CD4-positive, CD25-positive, alpha-beta regulatory T cell (primary cell): ENCODE measurements at regions not wholly inside any gene's neighbourhood (a gene's known extent, or its start where the extent isn't known, plus 50 kb on each side); places are given as distances from the start of the nearest gene placed in this dataset.
A peak's percentile ranks its signal among the peaks of the same experiment; 100 is the strongest.

Experiments used
- ATAC-seq, 2 donors: fragments of 150-1000 bp; cut with Tn5 transposase; one replicate each; pipeline ENCODE4 v1.10.0; 2021; ENCODE audit warnings: low read depth in 2 of 2, moderate number of reproducible peaks in 2 of 2, moderate library complexity in 1 of 2
- DNase-seq, 3 donors: peaks; one replicate each; pipeline versions ENCODE4 v3.0.0 to v3.0.0-alpha.2; 2012 to 2022; ENCODE audit warnings: mixed read lengths in 1 of 3
- H3K27ac ChIP-seq: one replicate; pipeline ENCODE4 v1.7.0; 2013; ENCODE audit warnings: mild to moderate bottlenecking, low read length; ENCODE audit not compliant: insufficient read depth, poor library complexity, severe bottlenecking
- H3K27me3 ChIP-seq: one replicate; pipeline ENCODE4 v1.7.0; 2013; ENCODE audit warnings: low read length; ENCODE audit not compliant: control insufficient read depth, insufficient read depth
- H3K36me3 ChIP-seq: one replicate; pipeline ENCODE4 v1.7.0; 2013; ENCODE audit warnings: mild to moderate bottlenecking, low read length, moderate library complexity; ENCODE audit not compliant: control insufficient read depth, insufficient read depth
- H3K4me1 ChIP-seq: 2 replicates; pipeline ENCODE4 v1.7.0; 2013; ENCODE audit warnings: mild to moderate bottlenecking, low read length; ENCODE audit not compliant: insufficient read depth, control insufficient read depth, poor library complexity, severe bottlenecking
- H3K4me3 ChIP-seq: one replicate; pipeline ENCODE4 v1.7.0; 2013; ENCODE audit warnings: low read depth, mild to moderate bottlenecking, low read length, moderate library complexity
- H3K9me3 ChIP-seq, 2 experiments: 1 replicate in 1 of 2; 2 replicates in 1 of 2; pipeline ENCODE4 v1.7.0; 2013; ENCODE audit warnings: low read length in 2 of 2, mild to moderate bottlenecking in 1 of 2, moderate library complexity in 1 of 2; ENCODE audit not compliant: control insufficient read depth in 2 of 2
- H3K27ac Mint-ChIP-seq, 3 donors: one replicate each; pipeline ENCODE4 v1.8.0; 2020 to 2022; ENCODE audit warnings: mild to moderate bottlenecking in 3 of 3, mixed read lengths in 3 of 3, moderate library complexity in 2 of 3
- H3K27me3 Mint-ChIP-seq: one replicate; pipeline ENCODE4 v1.8.0; 2022; ENCODE audit warnings: mild to moderate bottlenecking, mixed read lengths
- H3K36me3 Mint-ChIP-seq: one replicate; pipeline ENCODE4 v1.8.0; 2020; ENCODE audit warnings: mixed read lengths
- H3K4me1 Mint-ChIP-seq, 4 donors: one replicate each; pipeline ENCODE4 v1.8.0; 2020 to 2022; ENCODE audit warnings: mixed read lengths in 4 of 4, mild to moderate bottlenecking in 1 of 4
- H3K4me3 Mint-ChIP-seq, 4 donors: one replicate each; pipeline ENCODE4 v1.8.0; 2020 to 2022; ENCODE audit warnings: mild to moderate bottlenecking in 4 of 4, mixed read lengths in 4 of 4, moderate library complexity in 3 of 4
- H3K9me3 Mint-ChIP-seq, 7 donors: one replicate each; pipeline ENCODE4 v1.8.0; 2020 to 2022; ENCODE audit warnings: mixed read lengths in 7 of 7, mild to moderate bottlenecking in 3 of 7, moderate library complexity in 2 of 7

GRCh38 chr7:115679423-115679822 is 351.1 kb downstream of the TFEC start:
- no peaks in the 10 kb centered on the region for H3K4me1 Mint-ChIP-seq
- H3K4me1 ChIP-seq, result no peaks in the 10 kb centered on the region
- no peaks in the 10 kb centered on the region for H3K36me3 Mint-ChIP-seq
- H3K4me3 ChIP-seq, result no peak overlapping the region
- H3K27me3 ChIP-seq, result no peaks in the 10 kb centered on the region
- DNase-seq, result no peak
- H3K9me3 Mint-ChIP-seq, result no peaks in the 10 kb centered on the region
- no peak overlapping the region for H3K27ac Mint-ChIP-seq
- peaks cover 4% of the 10 kb centered on the region for H3K27me3 Mint-ChIP-seq
- no peak for ATAC-seq
- H3K4me3 Mint-ChIP-seq, result no peak overlapping the region
- no peak overlapping the region for H3K27ac ChIP-seq
- H3K36me3 ChIP-seq, result no peaks in the 10 kb centered on the region
- no peaks in the 10 kb centered on the region for H3K9me3 ChIP-seq

GRCh38 chr7:115678086-115678982 is 352.2 kb downstream of the TFEC start:
- Histone ChIP-seq H3K27ac (no peak overlapping the region), H3K9me3 (no peaks in the 10 kb centered on the region), H3K4me1 (no peaks in the 10 kb centered on the region), H3K4me3 (no peak overlapping the region), H3K36me3 (no peaks in the 10 kb centered on the region), H3K27me3 (no peaks in the 10 kb centered on the region)
- no peak overlapping the region for H3K27ac Mint-ChIP-seq
- ATAC-seq (no peak), DNase-seq (no peak)
- no peaks in the 10 kb centered on the region for H3K4me1 Mint-ChIP-seq
- H3K27me3 Mint-ChIP-seq, result no peaks in the 10 kb centered on the region
- H3K4me3 Mint-ChIP-seq, result no peak overlapping the region
- H3K36me3 Mint-ChIP-seq, result no peaks in the 10 kb centered on the region
- no peaks in the 10 kb centered on the region for H3K9me3 Mint-ChIP-seq

- DNase-seq (no peak), ATAC-seq (no peak)
- no peaks in the 10 kb centered on the region for H3K36me3 Mint-ChIP-seq
- H3K4me3 ChIP-seq, result no peak overlapping the region
- H3K4me3 Mint-ChIP-seq, result no peak overlapping the region
- H3K27me3 Mint-ChIP-seq, result no peaks in the 10 kb centered on the region
- no peak overlapping the region for H3K27ac Mint-ChIP-seq
- H3K4me1 Mint-ChIP-seq, result no peaks in the 10 kb centered on the region
- no peaks in the 10 kb centered on the region for H3K4me1 ChIP-seq
- H3K9me3 ChIP-seq, result no peaks in the 10 kb centered on the region
- no peaks in the 10 kb centered on the region for H3K27me3 ChIP-seq
- no peaks in the 10 kb centered on the region for H3K36me3 ChIP-seq
- H3K27ac ChIP-seq, result no peak overlapping the region
- H3K9me3 Mint-ChIP-seq, result no peaks in the 10 kb centered on the region
Measured at GRCh38 chr7:115676707-115677106, 353.9 kb downstream of the TFEC start.

- ATAC-seq, result no peak
- H3K4me1 ChIP-seq, result no peaks in the 10 kb centered on the region
Measured at GRCh38 chr7:115676080-115676479, 354.5 kb downstream of the TFEC start.

GRCh38 chr7:115674467-115675024 is 356.0 kb downstream of the TFEC start:
- Histone ChIP-seq H3K27me3 (no peaks in the 10 kb centered on the region), H3K27ac (no peak overlapping the region), H3K36me3 (no peaks in the 10 kb centered on the region), H3K4me1 (no peaks in the 10 kb centered on the region), H3K9me3 (no peaks in the 10 kb centered on the region), H3K4me3 (no peak overlapping the region)
- no peak for ATAC-seq
- no peak overlapping the region for H3K27ac Mint-ChIP-seq
- no peak overlapping the region for H3K4me3 Mint-ChIP-seq
- no peaks in the 10 kb centered on the region for H3K27me3 Mint-ChIP-seq
- no peaks in the 10 kb centered on the region for H3K4me1 Mint-ChIP-seq
- no peak for DNase-seq
- no peaks in the 10 kb centered on the region for H3K9me3 Mint-ChIP-seq
- no peaks in the 10 kb centered on the region for H3K36me3 Mint-ChIP-seq

More at GRCh38 chr7:115676080-115676479, 354.5 kb downstream of the TFEC start:
- Mint-ChIP-seq H3K27ac (no peak overlapping the region), H3K4me3 (no peak overlapping the region), H3K4me1 (no peaks in the 10 kb centered on the region), H3K27me3 (no peaks in the 10 kb centered on the region), H3K9me3 (no peaks in the 10 kb centered on the region), H3K36me3 (no peaks in the 10 kb centered on the region)
- Histone ChIP-seq H3K27me3 (no peaks in the 10 kb centered on the region), H3K36me3 (no peaks in the 10 kb centered on the region), H3K9me3 (no peaks in the 10 kb centered on the region), H3K4me3 (no peak overlapping the region), H3K27ac (no peak overlapping the region)
- no peak for DNase-seq

GRCh38 chr7:115672024-115672423 is 358.5 kb downstream of the TFEC start:
- Mint-ChIP-seq H3K4me3 (no peak overlapping the region), H3K4me1 (no peaks in the 10 kb centered on the region), H3K27ac (no peak overlapping the region), H3K9me3 (no peaks in the 10 kb centered on the region), H3K36me3 (no peaks in the 10 kb centered on the region), H3K27me3 (no peaks in the 10 kb centered on the region)
- no peak for ATAC-seq
- no peaks in the 10 kb centered on the region for H3K9me3 ChIP-seq
- no peak overlapping the region for H3K4me3 ChIP-seq
- H3K27ac ChIP-seq, result no peak overlapping the region
- no peaks in the 10 kb centered on the region for H3K36me3 ChIP-seq
- no peak for DNase-seq
- no peaks in the 10 kb centered on the region for H3K4me1 ChIP-seq
- no peaks in the 10 kb centered on the region for H3K27me3 ChIP-seq

GRCh38 chr7:115662676-115663075 is 367.9 kb downstream of the TFEC start:
- H3K27me3 ChIP-seq, result no peaks in the 10 kb centered on the region
- H3K4me1 ChIP-seq, result no peaks in the 10 kb centered on the region
- no peaks in the 10 kb centered on the region for H3K36me3 ChIP-seq
- DNase-seq, result no peak
- peaks cover 0 to 1% (median 0%) of the 10 kb centered on the region in 7 donors for H3K9me3 Mint-ChIP-seq
- no peak overlapping the region for H3K4me3 ChIP-seq
- H3K27ac ChIP-seq, result no peak overlapping the region
- peak overlapping the region in 1 of 3 donors; percentile 19 for H3K27ac Mint-ChIP-seq
- H3K4me1 Mint-ChIP-seq, result no peaks in the 10 kb centered on the region
- H3K36me3 Mint-ChIP-seq, result no peaks in the 10 kb centered on the region
- ATAC-seq, result no peak
- no peaks in the 10 kb centered on the region for H3K9me3 ChIP-seq
- no peaks in the 10 kb centered on the region for H3K27me3 Mint-ChIP-seq
- no peak overlapping the region for H3K4me3 Mint-ChIP-seq

GRCh38 chr7:115662120-115662519 is 368.4 kb downstream of the TFEC start:
- Histone ChIP-seq H3K27ac (no peak overlapping the region), H3K9me3 (no peaks in the 10 kb centered on the region), H3K36me3 (no peaks in the 10 kb centered on the region), H3K4me1 (no peaks in the 10 kb centered on the region), H3K4me3 (no peak overlapping the region), H3K27me3 (no peaks in the 10 kb centered on the region)
- Mint-ChIP-seq H3K36me3 (no peaks in the 10 kb centered on the region), H3K27me3 (no peaks in the 10 kb centered on the region), H3K4me3 (no peak overlapping the region), H3K27ac (no peak overlapping the region), H3K9me3 (peaks cover 0 to 2% (median 0%) of the 10 kb centered on the region in 7 donors), H3K4me1 (no peaks in the 10 kb centered on the region)
- ATAC-seq (no peak), DNase-seq (no peak)
